Naive B cell (primary cell): ENCODE measurements at regions not wholly inside any gene's neighbourhood (a gene's known extent, or its start where the extent isn't known, plus 50 kb on each side); places are given as distances from the start of the nearest gene placed in this dataset.

ENCODE experiments used
- ATAC-seq, 2 donors: fragments of 150-1000 bp; cut with Tn5 transposase; 2 replicates each; pipeline ENCODE4 v1.10.0; 2021; ENCODE audit warnings: low read depth in 2 of 2, mild to moderate bottlenecking in 2 of 2, moderate library complexity in 2 of 2
- DNase-seq: peaks from one replicate; pipeline ENCODE4 v3.0.0; 2022
- H3K27ac Mint-ChIP-seq, 6 donors: one replicate each; pipeline ENCODE4 v1.8.0; 2020 to 2022; ENCODE audit warnings: mild to moderate bottlenecking in 6 of 6, mixed read lengths in 6 of 6, moderate library complexity in 5 of 6, inconsistent platforms in 2 of 6
- H3K27me3 Mint-ChIP-seq, 3 donors: one replicate each; pipeline ENCODE4 v1.8.0; 2021 to 2022; ENCODE audit warnings: mixed read lengths in 3 of 3, mild to moderate bottlenecking in 1 of 3
- H3K36me3 Mint-ChIP-seq, 2 donors: one replicate each; pipeline ENCODE4 v1.8.0; 2020 to 2022; ENCODE audit warnings: mixed read lengths in 2 of 2, inconsistent platforms in 1 of 2, mild to moderate bottlenecking in 1 of 2
- H3K4me1 Mint-ChIP-seq, 3 donors: one replicate each; pipeline ENCODE4 v1.8.0; 2020 to 2022; ENCODE audit warnings: mixed read lengths in 3 of 3, inconsistent platforms in 1 of 3, mild to moderate bottlenecking in 1 of 3, moderate library complexity in 1 of 3
- H3K4me3 Mint-ChIP-seq, 8 donors: one replicate each; pipeline ENCODE4 v1.8.0; 2020 to 2022; ENCODE audit warnings: mild to moderate bottlenecking in 8 of 8, mixed read lengths in 8 of 8, moderate library complexity in 8 of 8, inconsistent platforms in 2 of 8
- H3K9me3 Mint-ChIP-seq, 7 donors: one replicate each; pipeline ENCODE4 v1.8.0; 2020 to 2022; ENCODE audit warnings: mixed read lengths in 7 of 7, mild to moderate bottlenecking in 5 of 7, inconsistent platforms in 2 of 7, moderate library complexity in 1 of 7

DNA sequence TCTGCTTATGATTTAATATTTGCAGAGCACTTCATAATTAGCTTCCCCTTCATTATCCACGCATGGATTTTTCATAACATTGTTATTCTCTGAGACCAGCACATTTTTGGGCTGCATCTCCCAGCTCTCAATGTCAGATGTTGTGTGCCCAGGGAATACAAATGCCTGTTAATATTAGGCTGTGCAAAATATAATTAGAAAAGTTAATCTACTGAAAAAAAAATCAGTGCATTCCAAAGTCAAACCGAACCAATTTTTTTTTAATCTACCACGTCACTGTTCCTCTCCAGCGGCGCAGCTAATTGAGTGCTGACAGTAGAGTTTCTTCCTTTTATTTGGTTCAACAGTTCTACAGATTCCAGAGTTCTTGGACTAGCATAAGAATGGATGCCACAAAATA, 191.0 kb upstream of the RGS6 start:
- H3K27ac Mint-ChIP-seq = peak overlapping the region in 1 of 6 donors; percentile 20
- DNase-seq = no peak
- no peaks in the 10 kb centered on the region for H3K9me3 Mint-ChIP-seq
- H3K4me3 Mint-ChIP-seq = no peak overlapping the region
- H3K36me3 Mint-ChIP-seq = peaks cover 16 to 20% of the 10 kb centered on the region in 2 donors
- ATAC-seq = no peak
- H3K4me1 Mint-ChIP-seq = no peaks in the 10 kb centered on the region
- H3K27me3 Mint-ChIP-seq = no peaks in the 10 kb centered on the region

DNA sequence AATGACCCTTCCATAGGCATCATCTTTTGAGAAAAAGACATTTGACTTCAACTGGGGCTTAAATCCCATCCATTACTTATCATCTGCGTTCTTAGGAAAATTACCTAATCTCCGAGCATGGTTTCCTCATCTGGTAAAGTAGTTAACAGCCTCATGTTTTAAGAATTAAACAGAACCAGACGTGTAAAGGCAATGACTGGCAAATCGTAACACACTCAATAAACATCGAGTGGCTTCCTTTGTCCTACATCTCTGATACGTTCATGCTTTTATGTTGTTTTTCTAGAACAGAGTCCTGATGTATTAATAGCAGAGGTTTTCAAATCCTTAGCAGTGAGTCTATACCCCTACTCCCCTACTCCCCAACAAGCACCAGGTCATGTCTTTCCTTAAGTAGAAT, 189.7 kb upstream of the RGS6 start:
- DNase-seq = no peak
- no peak for ATAC-seq
- Mint-ChIP-seq H3K27me3 (no peaks in the 10 kb centered on the region), H3K4me1 (no peaks in the 10 kb centered on the region), H3K4me3 (no peak overlapping the region), H3K27ac (no peak overlapping the region), H3K9me3 (no peaks in the 10 kb centered on the region), H3K36me3 (peaks cover 4 to 16% of the 10 kb centered on the region in 2 donors)

DNA sequence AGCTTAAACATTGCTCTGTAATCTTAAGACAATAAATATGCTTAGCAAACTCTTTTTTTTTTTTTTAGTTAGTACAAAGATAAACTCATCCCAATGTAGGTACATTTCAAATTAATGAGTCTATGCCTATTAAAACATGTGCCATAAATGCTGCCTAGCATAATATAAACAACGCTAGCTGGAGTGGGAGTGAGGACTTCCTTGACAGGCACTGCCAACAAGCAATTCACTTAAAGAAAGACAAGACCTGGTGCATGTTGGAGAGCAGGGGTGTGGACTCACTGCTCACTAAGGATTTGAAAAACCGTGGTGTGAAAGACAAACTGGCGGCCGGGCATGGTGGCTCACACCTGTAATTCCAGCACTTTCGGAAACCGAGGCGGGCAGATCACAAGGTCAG, 187.2 kb upstream of the RGS6 start:
- Mint-ChIP-seq H3K27me3 (peaks cover 0 to 6% (median 0%) of the 10 kb centered on the region in 3 donors), H3K36me3 (peaks cover 7 to 16% of the 10 kb centered on the region in 2 donors), H3K27ac (no peak overlapping the region), H3K4me3 (no peak overlapping the region), H3K9me3 (peaks cover 0 to 16% (median 5%) of the 10 kb centered on the region in 7 donors), H3K4me1 (no peaks in the 10 kb centered on the region)
- DNase-seq (no peak), ATAC-seq (no peak)

DNA sequence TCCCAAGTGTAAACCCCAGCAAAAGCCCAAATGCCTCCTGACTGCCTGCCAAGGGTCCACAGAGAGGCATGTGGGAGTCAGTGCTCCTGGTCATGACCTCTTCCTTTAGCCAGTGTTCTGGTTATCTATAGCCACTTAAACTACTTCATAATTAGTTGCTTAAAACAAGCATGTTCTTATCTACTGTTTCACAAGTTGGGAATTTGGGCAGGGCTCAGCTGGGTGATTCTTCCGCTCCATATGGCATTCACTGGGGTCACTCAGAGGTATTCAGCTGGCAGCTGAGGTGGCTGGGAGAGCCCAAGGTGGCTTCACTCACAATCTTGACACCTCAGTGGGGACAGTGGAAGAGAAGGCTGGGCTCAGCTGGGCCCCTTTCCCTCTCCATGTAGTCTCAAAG, 184.0 kb upstream of the RGS6 start:
- Mint-ChIP-seq H3K27ac (peak overlapping the region in 2 of 6 donors; percentile 26 to 64), H3K9me3 (peaks cover 0 to 16% (median 5%) of the 10 kb centered on the region in 7 donors), H3K36me3 (peaks cover 0 to 16% of the 10 kb centered on the region in 2 donors), H3K27me3 (peaks cover 4 to 27% (median 8%) of the 10 kb centered on the region in 3 donors), H3K4me3 (peak overlapping the region in 1 of 8 donors; percentile 57), H3K4me1 (peaks cover 0 to 4% (median 0%) of the 10 kb centered on the region in 3 donors)
- no peak for DNase-seq
- no peak for ATAC-seq

DNA sequence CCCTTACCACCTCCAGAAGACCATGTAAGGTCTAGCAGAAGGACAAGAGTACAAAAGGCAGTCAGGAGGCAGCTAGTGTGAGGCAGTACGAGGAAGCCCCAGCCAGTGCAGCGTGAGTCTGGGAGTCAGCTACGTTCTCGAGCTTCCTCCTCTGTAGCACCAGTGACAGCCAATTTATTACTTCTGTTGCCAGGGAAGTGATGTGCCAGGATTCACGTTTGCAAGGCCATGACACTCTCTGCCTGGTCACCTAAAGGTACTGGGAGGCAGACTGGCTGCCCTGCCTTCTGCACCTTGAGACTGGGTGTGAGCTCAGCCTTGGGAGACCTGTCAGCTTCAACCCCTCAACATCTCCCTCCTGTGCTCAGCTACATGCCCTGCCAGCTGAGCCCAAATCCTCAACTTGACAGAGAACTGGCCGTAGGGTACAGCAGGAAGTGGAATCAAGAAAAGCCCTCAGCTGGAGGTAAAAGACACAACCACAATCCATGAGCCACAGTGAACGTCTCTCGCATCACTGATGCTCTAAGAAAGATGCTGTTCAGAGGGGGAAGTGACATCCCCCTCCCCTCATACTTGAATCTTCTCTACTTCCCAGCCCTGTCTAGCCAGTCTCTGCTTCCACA, 182.5 kb upstream of the RGS6 start:
- Mint-ChIP-seq H3K36me3 (peaks cover 0 to 16% of the 10 kb centered on the region in 2 donors), H3K27ac (no peak overlapping the region), H3K9me3 (peaks cover 0 to 16% (median 5%) of the 10 kb centered on the region in 7 donors), H3K4me1 (peaks cover 0 to 5% (median 0%) of the 10 kb centered on the region in 3 donors), H3K4me3 (no peak overlapping the region), H3K27me3 (peaks cover 4 to 29% (median 8%) of the 10 kb centered on the region in 3 donors)
- DNase-seq (no peak), ATAC-seq (no peak)

DNA sequence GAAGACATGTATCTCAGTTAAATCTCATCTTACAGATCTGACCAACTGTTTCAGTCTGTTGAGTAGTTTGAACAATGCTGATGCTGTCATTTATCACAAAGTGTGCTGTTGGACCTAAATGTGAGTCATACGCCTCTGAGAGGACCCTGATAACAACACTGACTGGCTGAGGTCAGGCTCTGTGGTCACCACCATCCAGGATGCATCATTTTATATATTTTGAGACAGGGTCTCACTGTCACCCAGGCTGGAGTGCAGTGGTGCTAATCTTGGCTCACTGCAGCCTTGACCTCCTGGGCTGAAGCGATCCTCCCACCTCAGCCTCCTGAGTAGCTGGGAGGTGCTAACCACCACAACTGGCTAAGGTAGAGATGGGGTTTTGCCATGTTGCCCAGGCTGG, 181.0 kb upstream of the RGS6 start:
- DNase-seq = no peak
- no peak for ATAC-seq
- H3K9me3 Mint-ChIP-seq = peaks cover 0 to 16% (median 5%) of the 10 kb centered on the region in 7 donors
- H3K4me3 Mint-ChIP-seq = no peak overlapping the region
- peaks cover 8 to 29% (median 8%) of the 10 kb centered on the region in 3 donors for H3K27me3 Mint-ChIP-seq
- no peak overlapping the region for H3K27ac Mint-ChIP-seq
- H3K36me3 Mint-ChIP-seq = peaks cover 0 to 16% of the 10 kb centered on the region in 2 donors
- H3K4me1 Mint-ChIP-seq = peaks cover 0 to 5% (median 0%) of the 10 kb centered on the region in 3 donors

DNA sequence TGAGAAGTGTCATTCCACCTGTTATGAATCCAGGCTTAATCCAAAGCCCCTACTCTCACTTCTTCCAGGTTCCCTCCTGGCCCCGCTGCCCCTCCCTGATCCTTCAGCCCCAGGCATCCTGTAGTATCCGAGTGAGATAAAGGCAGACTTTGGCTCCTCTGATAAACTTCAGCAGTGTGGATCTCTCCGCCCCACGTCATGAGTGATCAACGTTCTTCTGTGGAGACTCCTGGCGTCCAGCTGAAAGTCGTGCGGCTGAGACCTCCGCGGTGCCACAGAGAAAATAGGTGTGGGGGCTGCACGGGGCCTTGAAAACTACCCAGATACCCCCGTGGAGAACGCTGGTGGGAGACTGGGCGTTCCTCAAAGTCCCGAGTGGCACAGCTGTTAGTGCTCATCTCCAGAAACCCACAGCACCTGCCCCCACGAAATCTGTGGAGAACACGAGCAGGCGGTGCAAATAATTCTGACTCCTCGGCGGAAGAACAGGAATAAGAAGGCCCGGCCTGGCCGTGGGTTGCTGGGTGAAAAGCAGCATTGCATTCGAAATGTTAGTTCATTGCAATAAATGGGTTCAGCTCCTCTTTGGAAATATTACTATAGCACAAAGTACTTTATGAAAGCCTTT, 180.0 kb upstream of the RGS6 start:
- peaks cover 0 to 16% of the 10 kb centered on the region in 2 donors for H3K36me3 Mint-ChIP-seq
- H3K27me3 Mint-ChIP-seq = peaks cover 8 to 29% (median 8%) of the 10 kb centered on the region in 3 donors
- H3K27ac Mint-ChIP-seq = no peak overlapping the region
- DNase-seq = no peak
- peaks cover 0 to 5% (median 0%) of the 10 kb centered on the region in 3 donors for H3K4me1 Mint-ChIP-seq
- no peak for ATAC-seq
- H3K4me3 Mint-ChIP-seq = no peak overlapping the region
- H3K9me3 Mint-ChIP-seq = peaks cover 0 to 16% (median 5%) of the 10 kb centered on the region in 7 donors

DNA sequence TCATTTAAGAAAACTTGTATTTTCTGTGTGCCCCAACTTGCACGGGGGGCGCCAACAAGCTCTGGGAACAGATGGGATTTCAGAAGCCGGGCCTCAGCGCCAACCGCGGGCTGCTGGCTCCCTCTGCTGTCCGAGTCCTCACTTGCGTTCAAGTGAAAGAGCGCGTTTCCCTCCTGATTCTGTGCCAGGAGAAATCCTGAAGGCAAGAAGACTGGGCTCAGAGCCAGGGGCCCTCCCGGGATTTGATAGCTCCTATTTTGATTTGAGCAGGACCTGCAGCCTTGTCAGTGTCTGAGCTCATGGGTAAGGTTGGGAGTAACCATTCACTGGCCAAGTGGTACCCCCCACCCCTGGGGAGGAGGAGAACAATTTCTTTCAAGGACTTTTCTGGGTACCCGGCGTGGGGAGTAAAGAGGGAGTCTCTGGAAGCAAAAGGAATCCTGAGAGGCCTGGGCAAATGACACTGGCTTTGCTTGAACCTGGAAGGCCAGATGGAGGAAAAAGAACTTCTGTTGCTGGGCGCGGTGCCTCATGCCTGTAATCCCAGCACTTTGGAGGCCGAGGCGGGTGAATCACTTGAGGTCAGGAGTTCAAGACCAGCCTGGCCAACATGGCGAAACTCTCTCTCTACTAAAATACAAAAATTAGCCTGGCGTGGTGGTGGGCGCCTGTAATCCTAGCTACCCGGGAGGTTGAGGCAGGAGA, 179.0 kb upstream of the RGS6 start:
- H3K4me3 Mint-ChIP-seq = no peak overlapping the region

DNA sequence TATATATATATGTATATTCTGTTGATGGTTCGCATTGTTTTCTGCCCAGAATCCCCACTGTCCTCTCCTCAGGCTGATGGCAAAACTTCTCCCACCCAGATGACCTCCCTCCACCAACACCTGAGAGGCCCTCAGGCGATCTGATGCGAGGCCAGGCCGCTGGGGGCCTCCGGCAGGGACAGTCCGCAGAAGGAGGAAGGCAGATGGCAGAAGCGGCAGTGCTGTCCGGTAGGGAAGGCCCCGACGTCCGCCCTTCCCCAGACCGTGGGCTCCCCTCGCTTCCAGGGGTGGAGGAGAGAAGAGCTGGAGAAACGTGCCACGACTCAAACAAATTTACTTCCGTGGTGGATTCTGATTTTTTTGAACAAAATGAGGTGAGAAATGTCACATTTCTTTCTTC, 178.3 kb upstream of the RGS6 start:
- peaks cover 8 to 33% (median 15%) of the 10 kb centered on the region in 3 donors for H3K27me3 Mint-ChIP-seq
- DNase-seq (no peak), ATAC-seq (no peak)
- peaks cover 0 to 4% of the 10 kb centered on the region in 2 donors for H3K36me3 Mint-ChIP-seq
- peaks cover 0 to 4% (median under 1%) of the 10 kb centered on the region in 7 donors for H3K9me3 Mint-ChIP-seq
- H3K4me3 Mint-ChIP-seq = no peak overlapping the region
- H3K4me1 Mint-ChIP-seq = peaks cover 0 to 5% (median 0%) of the 10 kb centered on the region in 3 donors
- H3K27ac Mint-ChIP-seq = no peak overlapping the region

More for the DNA sequence above, 179.0 kb upstream of the RGS6 start:
- peaks cover 0 to 11% of the 10 kb centered on the region in 2 donors for H3K36me3 Mint-ChIP-seq
- peak; percentile 51 for DNase-seq
- H3K27me3 Mint-ChIP-seq = peaks cover 8 to 31% (median 9%) of the 10 kb centered on the region in 3 donors
- no peak overlapping the region for H3K27ac Mint-ChIP-seq
- peaks cover 0 to 9% (median 5%) of the 10 kb centered on the region in 7 donors for H3K9me3 Mint-ChIP-seq
- ATAC-seq = peak; percentile 48 to 52
- H3K4me1 Mint-ChIP-seq = peaks cover 0 to 5% (median 0%) of the 10 kb centered on the region in 3 donors

DNA sequence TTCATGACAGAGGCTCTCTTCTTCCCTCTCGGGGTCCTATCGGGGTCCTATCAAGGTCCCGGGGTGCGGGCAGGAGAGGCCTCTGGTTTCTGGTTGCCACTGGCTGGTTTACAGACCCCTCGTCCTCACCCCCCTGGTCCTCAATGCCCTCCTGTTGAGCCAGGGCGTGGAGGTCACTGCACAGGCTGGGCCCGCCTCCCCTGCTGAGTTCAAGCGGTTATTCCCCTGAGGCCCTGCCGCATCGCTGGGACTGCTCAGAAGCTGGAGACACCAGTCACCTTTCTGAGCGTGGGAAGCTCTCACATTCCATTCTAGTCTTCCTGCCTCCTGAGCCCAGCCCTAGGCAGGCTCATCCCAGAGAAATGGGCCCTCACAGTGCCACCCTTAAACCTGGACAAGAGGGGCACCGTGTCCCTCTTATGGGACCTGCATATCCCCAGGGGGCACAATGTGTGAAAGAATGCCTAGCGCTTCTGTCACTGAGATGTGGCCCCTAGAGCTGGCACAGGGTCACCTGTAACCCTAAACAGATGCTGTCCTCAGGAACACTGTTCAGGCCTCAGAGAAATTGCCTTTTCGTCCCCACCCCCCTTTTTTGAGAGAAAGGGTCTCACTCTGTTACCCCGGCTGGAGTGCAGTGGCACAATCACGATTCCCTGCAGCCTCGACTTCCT, 177.7 kb upstream of the RGS6 start:
- no peak overlapping the region for H3K27ac Mint-ChIP-seq
- H3K36me3 Mint-ChIP-seq = no peaks in the 10 kb centered on the region
- no peak for ATAC-seq
- no peaks in the 10 kb centered on the region for H3K9me3 Mint-ChIP-seq
- peaks cover 0 to 5% (median 0%) of the 10 kb centered on the region in 3 donors for H3K4me1 Mint-ChIP-seq
- H3K4me3 Mint-ChIP-seq = no peak overlapping the region
- H3K27me3 Mint-ChIP-seq = peaks cover 8 to 31% (median 15%) of the 10 kb centered on the region in 3 donors
- no peak for DNase-seq

DNA sequence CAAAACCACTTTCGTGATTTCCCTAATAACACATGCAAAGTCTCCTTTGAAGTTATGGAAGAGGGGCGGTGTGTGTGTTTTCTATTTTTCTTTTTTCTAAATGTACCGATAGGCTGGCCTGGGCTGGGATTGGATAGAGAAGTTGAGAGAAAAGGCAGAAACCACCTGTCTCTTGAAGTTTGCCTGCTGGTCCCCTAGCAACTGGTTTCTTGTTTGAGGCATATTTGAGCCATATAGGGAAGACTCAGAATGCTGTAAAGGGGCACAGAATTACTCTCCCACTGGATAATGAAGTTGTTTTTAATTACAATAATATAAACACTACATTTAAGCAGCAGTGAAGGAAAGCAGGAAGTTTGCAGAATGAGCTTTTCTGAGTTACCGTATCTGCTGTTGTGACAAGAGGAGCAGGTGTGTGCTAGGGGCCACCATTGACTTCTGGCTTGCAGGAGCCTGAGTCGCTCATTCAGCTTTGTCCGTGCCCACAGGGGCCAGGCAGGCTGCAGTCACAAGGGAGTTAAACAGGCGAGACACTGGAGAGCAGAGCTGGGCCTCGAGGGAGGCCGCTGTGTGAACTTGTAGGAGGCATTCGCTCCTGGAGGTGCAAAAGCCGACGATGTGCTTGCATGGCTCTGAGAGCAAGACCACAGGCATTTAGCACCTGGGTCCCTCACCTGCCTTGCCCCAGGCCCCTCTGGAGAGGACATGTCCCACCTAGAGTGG, 173.8 kb upstream of the RGS6 start:
- ATAC-seq (no peak), DNase-seq (no peak)
- Mint-ChIP-seq H3K9me3 (no peaks in the 10 kb centered on the region), H3K27me3 (peaks cover 5 to 21% (median 16%) of the 10 kb centered on the region in 3 donors), H3K4me3 (no peak overlapping the region), H3K4me1 (no peaks in the 10 kb centered on the region), H3K27ac (no peak overlapping the region), H3K36me3 (no peaks in the 10 kb centered on the region)

DNA sequence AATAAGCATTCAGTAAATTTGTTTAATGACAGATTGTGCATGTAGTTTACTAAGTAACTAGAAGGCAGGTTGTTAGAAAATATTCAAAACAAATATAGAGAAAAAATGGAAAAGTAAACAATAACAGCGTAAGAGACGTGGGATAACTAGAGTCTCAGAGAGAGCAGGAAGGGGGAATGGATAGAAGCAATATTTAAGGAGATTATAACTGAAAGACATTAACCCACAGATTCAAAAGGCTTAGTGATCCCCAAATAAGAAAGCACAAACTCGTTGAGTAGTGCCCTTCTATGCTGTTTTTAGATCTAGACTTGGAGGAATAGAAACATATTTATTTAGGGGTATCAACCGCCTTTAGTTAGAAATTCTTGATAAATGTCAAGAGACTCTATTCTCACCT, 169.7 kb upstream of the RGS6 start:
- Mint-ChIP-seq H3K4me3 (no peak overlapping the region), H3K27me3 (peaks cover 3 to 35% (median 19%) of the 10 kb centered on the region in 3 donors), H3K9me3 (no peaks in the 10 kb centered on the region), H3K27ac (no peak overlapping the region), H3K36me3 (no peaks in the 10 kb centered on the region), H3K4me1 (no peaks in the 10 kb centered on the region)
- no peak for DNase-seq
- no peak for ATAC-seq
